Calu3 (cell line): ENCODE measurements at regions not wholly inside any gene's neighbourhood (a gene's known extent, or its start where the extent isn't known, plus 50 kb on each side); places are given as distances from the start of the nearest gene placed in this dataset.
"Not testable (repeated sequence)": the region's sequence is repeated elsewhere in the genome, so short reads cannot be mapped to it uniquely, and the experiment has no call there.

ENCODE experiments used
- BruUV-seq: library from RNA; stranded (reverse); fragments of 400-500 nt; replicated peaks from 2 replicates; lab custom pipeline; 2021; lab: Mats Ljungman, UMichigan
- CTCF ChIA-PET: fragments of 300-600 bp; sonication (Branson Sonifier 250); formaldehyde crosslinking; loops from one replicate; lab custom pipeline; 2022; ENCODE audit warnings: antibody characterized with exemption; lab: Charles Lee
- DNase-seq: peaks from one replicate; pipeline ENCODE4 v3.0.0; 2022
- H3K27ac Mint-ChIP-seq: one replicate; pipeline ENCODE4 v1.8.0; 2022; ENCODE audit warnings: mixed read lengths; ENCODE audit not compliant: unreplicated experiment
- H3K27me3 Mint-ChIP-seq: one replicate; pipeline ENCODE4 v1.8.0; 2022; ENCODE audit warnings: mixed read lengths; ENCODE audit not compliant: unreplicated experiment
- H3K36me3 Mint-ChIP-seq: one replicate; pipeline ENCODE4 v1.8.0; 2022; ENCODE audit warnings: mild to moderate bottlenecking, moderate library complexity, mixed read lengths; ENCODE audit not compliant: insufficient read depth, unreplicated experiment
- H3K4me1 Mint-ChIP-seq: one replicate; pipeline ENCODE4 v1.8.0; 2022; ENCODE audit warnings: mild to moderate bottlenecking, low read depth, mixed read lengths; ENCODE audit not compliant: unreplicated experiment
- H3K4me3 Mint-ChIP-seq: one replicate; pipeline ENCODE4 v1.8.0; 2022; ENCODE audit warnings: mild to moderate bottlenecking, low read depth, moderate library complexity, mixed read lengths; ENCODE audit not compliant: unreplicated experiment
- H3K9me3 Mint-ChIP-seq: one replicate; pipeline ENCODE4 v1.8.0; 2022; ENCODE audit warnings: low read depth, mixed read lengths; ENCODE audit not compliant: unreplicated experiment
- intact Hi-C: fragments of 100-400 bp; cut with micrococcal nuclease; formaldehyde crosslinking; loops from one replicate; pipeline ENCODE4 v1.10.0; 2022; ENCODE audit not compliant: unreplicated experiment
- TF ChIP-seq, protein P1 (sequence below): fragments of 200-600 bp; IDR thresholded peaks from one replicate; pipeline ENCODE4 v1.8.0; 2022; ENCODE audit warnings: antibody characterized with exemption; ENCODE audit not compliant: unreplicated experiment

DNA sequence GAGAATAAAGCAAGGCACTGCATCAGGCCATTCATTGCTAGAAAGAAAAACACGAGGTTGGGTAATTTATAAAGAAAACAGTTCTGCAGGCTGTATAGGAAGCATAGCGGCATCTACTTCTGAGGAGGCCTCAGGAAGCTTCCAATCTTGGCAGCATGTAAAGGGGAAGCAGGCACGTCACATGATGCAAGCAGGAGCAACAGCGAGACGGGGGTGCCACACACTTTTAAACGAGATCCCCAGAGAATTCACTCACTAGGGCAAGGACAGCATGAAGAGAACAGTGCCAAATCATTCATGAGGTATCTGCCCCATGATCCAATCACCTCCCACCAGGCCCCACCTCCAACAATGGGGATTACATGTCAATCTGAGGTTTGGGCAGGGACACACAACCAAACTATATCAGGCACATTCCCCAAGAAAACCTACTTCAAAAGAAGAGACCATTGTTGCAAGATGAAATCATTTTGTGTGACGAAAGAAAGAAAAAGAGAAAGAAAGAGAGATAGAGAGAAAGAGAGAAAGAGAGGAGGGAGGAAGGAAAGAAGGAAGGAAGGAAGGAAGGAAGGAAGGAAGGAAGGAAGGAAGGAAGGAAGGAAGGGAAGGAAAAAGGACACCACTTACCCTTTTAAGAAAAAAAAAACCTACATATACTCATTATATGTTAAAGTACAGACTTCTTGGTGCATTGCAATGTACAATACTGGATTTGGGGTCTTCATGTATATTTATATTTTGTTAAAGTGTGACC is 95.9 kb upstream of the PLEKHG1 start:
- Mint-ChIP-seq H3K4me3 (no peak overlapping the region), H3K9me3 (peaks cover 2% of the 10 kb centered on the region), H3K36me3 (no peaks in the 10 kb centered on the region), H3K27ac (no peak overlapping the region), H3K27me3 (no peaks in the 10 kb centered on the region), H3K4me1 (peaks cover 9% of the 10 kb centered on the region)
- intact Hi-C loops: no loop called here
- no TSS peak for BruUV-seq
- CTCF ChIA-PET: no interaction called here
- DNase-seq: no peak
- TF ChIP-seq, protein P1, sequence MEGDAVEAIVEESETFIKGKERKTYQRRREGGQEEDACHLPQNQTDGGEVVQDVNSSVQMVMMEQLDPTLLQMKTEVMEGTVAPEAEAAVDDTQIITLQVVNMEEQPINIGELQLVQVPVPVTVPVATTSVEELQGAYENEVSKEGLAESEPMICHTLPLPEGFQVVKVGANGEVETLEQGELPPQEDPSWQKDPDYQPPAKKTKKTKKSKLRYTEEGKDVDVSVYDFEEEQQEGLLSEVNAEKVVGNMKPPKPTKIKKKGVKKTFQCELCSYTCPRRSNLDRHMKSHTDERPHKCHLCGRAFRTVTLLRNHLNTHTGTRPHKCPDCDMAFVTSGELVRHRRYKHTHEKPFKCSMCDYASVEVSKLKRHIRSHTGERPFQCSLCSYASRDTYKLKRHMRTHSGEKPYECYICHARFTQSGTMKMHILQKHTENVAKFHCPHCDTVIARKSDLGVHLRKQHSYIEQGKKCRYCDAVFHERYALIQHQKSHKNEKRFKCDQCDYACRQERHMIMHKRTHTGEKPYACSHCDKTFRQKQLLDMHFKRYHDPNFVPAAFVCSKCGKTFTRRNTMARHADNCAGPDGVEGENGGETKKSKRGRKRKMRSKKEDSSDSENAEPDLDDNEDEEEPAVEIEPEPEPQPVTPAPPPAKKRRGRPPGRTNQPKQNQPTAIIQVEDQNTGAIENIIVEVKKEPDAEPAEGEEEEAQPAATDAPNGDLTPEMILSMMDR: no peak

DNA sequence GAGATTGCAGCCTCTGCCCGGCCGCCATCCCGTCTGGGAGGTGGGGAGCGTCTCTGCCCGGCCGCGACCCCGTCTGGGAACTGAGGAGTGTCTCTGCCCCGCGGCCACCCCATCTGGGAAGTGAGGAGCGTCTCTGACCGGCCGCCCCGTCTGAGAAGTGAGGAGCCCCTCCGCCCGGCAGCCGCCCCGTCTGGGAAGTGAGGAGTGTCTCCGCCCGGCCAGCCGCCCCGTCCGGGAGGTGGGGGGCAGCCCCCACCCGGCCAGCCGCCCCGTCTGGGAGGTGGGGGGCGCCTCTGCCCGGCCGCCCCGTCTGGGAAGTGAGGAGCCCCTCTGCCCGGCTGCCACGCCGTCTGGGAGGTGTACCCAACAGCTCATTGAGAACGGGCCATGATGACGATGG is 92.3 kb upstream of the PLEKHG1 start:
- BruUV-seq, H3K36me3 Mint-ChIP-seq, H3K4me1 Mint-ChIP-seq, H3K27ac Mint-ChIP-seq, intact Hi-C loops, H3K9me3 Mint-ChIP-seq, H3K4me3 Mint-ChIP-seq, H3K27me3 Mint-ChIP-seq, DNase-seq, CTCF ChIA-PET: not testable (repeated sequence)

DNA sequence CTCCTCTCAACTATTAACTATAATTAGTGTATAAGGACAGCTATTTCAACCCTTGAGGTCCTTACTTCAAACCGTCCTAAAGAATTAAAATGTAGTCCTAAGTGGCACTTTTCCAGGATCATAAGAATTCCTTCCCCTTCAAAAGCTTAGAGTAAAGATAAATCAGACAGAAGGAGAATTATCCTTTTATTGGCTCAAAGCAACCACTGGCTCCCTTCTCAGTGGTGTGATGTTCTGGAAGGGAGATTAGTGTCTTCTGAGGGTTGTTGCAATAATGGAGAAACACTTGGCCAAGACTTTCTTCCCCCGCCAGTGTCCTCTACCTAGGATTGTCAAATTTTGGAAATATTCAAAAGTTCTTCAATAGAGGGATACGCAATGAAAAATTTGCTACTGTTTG is 89.1 kb upstream of the PLEKHG1 start:
- BruUV-seq: no TSS peak
- Mint-ChIP-seq H3K4me1 (peaks cover 11% of the 10 kb centered on the region), H3K36me3 (no peaks in the 10 kb centered on the region), H3K4me3 (no peak overlapping the region), H3K27me3 (no peaks in the 10 kb centered on the region), H3K9me3 (no peaks in the 10 kb centered on the region), H3K27ac (no peak overlapping the region)
- CTCF ChIA-PET: no interaction called here
- intact Hi-C loops: no loop called here
- TF ChIP-seq, protein P1: no peak
- no peak for DNase-seq

DNA sequence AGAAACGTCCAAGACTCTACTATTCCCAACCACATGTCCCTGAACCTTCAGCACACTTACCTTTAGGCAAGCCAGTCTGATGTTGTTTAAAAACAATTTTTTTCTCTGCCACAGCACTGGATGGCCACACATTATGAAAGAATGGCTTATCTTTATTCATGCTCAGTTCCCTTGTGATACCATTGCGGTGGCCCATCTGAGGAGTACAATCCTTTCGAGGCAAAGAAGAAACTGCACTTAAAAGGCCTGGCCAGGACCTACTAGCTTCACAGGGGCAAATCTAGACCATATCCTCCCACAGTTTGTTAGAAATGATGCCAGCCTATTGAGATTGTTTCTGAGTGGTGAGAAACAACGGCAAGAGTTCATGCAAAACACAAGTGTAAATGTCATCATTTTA is 88.4 kb upstream of the PLEKHG1 start:
- H3K4me1 Mint-ChIP-seq: peaks cover 14% of the 10 kb centered on the region
- H3K9me3 Mint-ChIP-seq: no peaks in the 10 kb centered on the region
- TF ChIP-seq, protein P1: no peak
- no peak overlapping the region for H3K4me3 Mint-ChIP-seq
- no peaks in the 10 kb centered on the region for H3K27me3 Mint-ChIP-seq
- DNase-seq: no peak
- intact Hi-C loops: no loop called here
- no peaks in the 10 kb centered on the region for H3K36me3 Mint-ChIP-seq
- CTCF ChIA-PET: no interaction called here
- no peak overlapping the region for H3K27ac Mint-ChIP-seq
- no TSS peak for BruUV-seq

DNA sequence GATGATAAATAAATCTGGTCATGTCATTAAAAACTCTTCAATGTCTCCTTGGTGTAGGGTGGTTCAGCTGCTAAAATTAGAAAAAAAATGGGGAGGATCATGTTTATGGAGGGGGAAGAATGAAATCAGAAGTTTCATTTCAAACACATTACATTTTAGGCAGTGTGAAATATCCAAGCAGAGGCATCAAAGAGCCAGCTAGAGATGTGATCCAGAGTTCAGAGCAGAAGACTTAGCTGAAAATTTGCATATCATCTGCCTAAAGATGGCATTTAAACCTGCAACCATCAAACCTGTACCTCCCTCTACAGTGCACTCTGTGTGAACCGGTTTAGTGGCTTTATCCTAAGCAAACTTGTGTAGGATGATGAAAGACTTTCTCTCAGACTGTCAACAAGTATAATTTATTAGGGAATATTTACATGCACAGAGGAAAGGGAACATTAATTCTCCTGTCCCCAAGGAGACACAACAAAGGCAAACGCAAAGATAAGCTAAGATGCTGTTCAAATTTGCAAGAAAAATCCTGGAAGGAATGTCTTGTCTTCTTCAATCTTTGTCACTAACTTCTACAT is 84.8 kb upstream of the PLEKHG1 start:
- Mint-ChIP-seq H3K36me3 (no peaks in the 10 kb centered on the region), H3K27me3 (no peaks in the 10 kb centered on the region), H3K27ac (peak overlapping the region; percentile 37), H3K4me1 (peaks cover 14% of the 10 kb centered on the region), H3K4me3 (no peak overlapping the region), H3K9me3 (peaks cover 3% of the 10 kb centered on the region)
- no TSS peak for BruUV-seq
- CTCF ChIA-PET: no interaction called here
- peak; percentile 3 for DNase-seq
- TF ChIP-seq, protein P1: no peak
- intact Hi-C loops: no loop called here
